GM10266 (cell line): ENCODE measurements at regions not wholly inside any gene's neighbourhood (a gene's known extent, or its start where the extent isn't known, plus 50 kb on each side); places are given as distances from the start of the nearest gene placed in this dataset.

ENCODE experiments used
- DNase-seq: peaks from one replicate; pipeline ENCODE4 v3.0.0; 2012; ENCODE audit errors: extremely low spot score
- CTCF ChIP-seq: IDR thresholded peaks from 2 replicates; pipeline ENCODE4 v1.5.1; 2012; ENCODE audit warnings: mild to moderate bottlenecking, low read depth; ENCODE audit not compliant: control insufficient read depth, insufficient read depth; ENCODE audit errors: missing control alignments

- no peak for DNase-seq
- TF ChIP-seq CTCF: no peak
Observed at GRCh38 chr18:42429196-42429595, 474.2 kb downstream of the PIK3C3 start.

GRCh38 chr18:42436222-42436765 is 481.3 kb downstream of the PIK3C3 start:
- DNase-seq: no peak
- TF ChIP-seq CTCF: no peak

- no peak for DNase-seq
- no peak for TF ChIP-seq CTCF
Observed at GRCh38 chr18:42437001-42437400, 482.0 kb downstream of the PIK3C3 start.

- no peak for DNase-seq
- no peak for TF ChIP-seq CTCF
Observed at GRCh38 chr18:42437646-42438045, 482.6 kb downstream of the PIK3C3 start.

- no peak for TF ChIP-seq CTCF
- no peak for DNase-seq
Observed at GRCh38 chr18:42442656-42443055, 487.6 kb downstream of the PIK3C3 start.

GRCh38 chr18:42444349-42444748 is 489.3 kb downstream of the PIK3C3 start:
- TF ChIP-seq CTCF: no peak
- DNase-seq: no peak

- TF ChIP-seq CTCF: no peak
- DNase-seq: no peak
Observed at GRCh38 chr18:42445359-42445758, 490.3 kb downstream of the PIK3C3 start.
